ENCODE measurements at regions not wholly inside any gene's neighbourhood (a gene's known extent, or its start where the extent isn't known, plus 50 kb on each side); places are given as distances from the start of the nearest gene placed in this dataset.

GRCh38 chr5:89137148-89137547 is 254.2 kb upstream of the MEF2C start:
- Histone ChIP-seq H3K27me3 (ENCODE audit: control insufficient read depth, insufficient read depth, low read length) (no peaks in the 10 kb centered on the region; the same call in 1 of the 2 replicates), H3K27ac (ENCODE audit: low read length) (no peak overlapping the region), H3K36me3 (ENCODE audit: control insufficient read depth, insufficient read depth, low read length) (no peaks in the 10 kb centered on the region), H3K4me3 (ENCODE audit: low read depth in 2 of 2, low read length in 2 of 2) (no peak overlapping the region), H3K4me1 (ENCODE audit: control insufficient read depth, insufficient read depth, low read length) (no peaks in the 10 kb centered on the region), H3K9me3 (ENCODE audit: control insufficient read depth, insufficient read depth, low read depth, low read length) (no peaks in the 10 kb centered on the region)
- CTCF ChIA-PET, result no interaction called here
- DNase-seq (ENCODE audit: low read depth, low spot score), result no peak
- in situ Hi-C loops (cut with HindIII; ENCODE audit: low pct_unique_long_range_greater_than_20kb, low sequenced_read_pairs), result no loop called here
- no peak for TF ChIP-seq POLR2AphosphoS5 (IDR thresholded peaks at IDR 0.05; ENCODE audit: low read depth, low read length)
- TF ChIP-seq REST (IDR thresholded peaks at IDR 0.05; ENCODE audit: insufficient read depth in 1 of 2, low read depth in 2 of 2, low read length in 1 of 2), result no peak
- TF ChIP-seq SIN3A (IDR thresholded peaks at IDR 0.05; ENCODE audit: borderline replicate concordance, insufficient read depth, low read depth, low read length), result no peak
- no peak for TF ChIP-seq CTCF (IDR thresholded peaks at IDR 0.05)
- TF ChIP-seq TCF7L2 (IDR thresholded peaks at IDR 0.05; ENCODE audit: low read depth, low read length), result no peak
- POLR2A ChIA-PET, result no interaction called here
- intact Hi-C loops (cut with micrococcal nuclease; ENCODE audit: unreplicated experiment), result no loop called here
- no TSS peak for BruUV-seq (replicated peaks)
- ATAC-seq, result no peak

- DNase-seq (ENCODE audit: low read depth, low spot score), result no peak
- ChIA-PET POLR2A (no interaction called here), CTCF (no interaction called here)
- in situ Hi-C loops (cut with HindIII; ENCODE audit: low pct_unique_long_range_greater_than_20kb, low sequenced_read_pairs), result no loop called here
- H3K9me3 ChIP-seq (ENCODE audit: control insufficient read depth, insufficient read depth, low read depth, low read length), result no peaks in the 10 kb centered on the region
- H3K36me3 ChIP-seq (ENCODE audit: control insufficient read depth, insufficient read depth, low read length), result no peaks in the 10 kb centered on the region
- ATAC-seq, result no peak
- no peaks in the 10 kb centered on the region for H3K27me3 ChIP-seq (ENCODE audit: control insufficient read depth, insufficient read depth, low read length)
- H3K4me1 ChIP-seq (ENCODE audit: control insufficient read depth, insufficient read depth, low read length), result no peaks in the 10 kb centered on the region
- H3K27ac ChIP-seq (ENCODE audit: low read length), result no peak overlapping the region
- TF ChIP-seq TCF7L2 (IDR thresholded peaks at IDR 0.05; ENCODE audit: low read depth, low read length) (no peak), REST (IDR thresholded peaks at IDR 0.05; ENCODE audit: insufficient read depth in 1 of 2, low read depth in 2 of 2, low read length in 1 of 2) (no peak), SIN3A (IDR thresholded peaks at IDR 0.05; ENCODE audit: borderline replicate concordance, insufficient read depth, low read depth, low read length) (no peak), POLR2AphosphoS5 (IDR thresholded peaks at IDR 0.05; ENCODE audit: low read depth, low read length) (no peak)
- BruUV-seq (replicated peaks), result no TSS peak
- no peak overlapping the region for H3K4me3 ChIP-seq (ENCODE audit: low read depth in 2 of 2, low read length in 2 of 2)
- intact Hi-C loops (cut with micrococcal nuclease; ENCODE audit: unreplicated experiment), result no loop called here
Measured at GRCh38 chr5:89133975-89134374, 251.0 kb upstream of the MEF2C start.
